ENCODE measurements at regions not wholly inside any gene's neighbourhood (a gene's known extent, or its start where the extent isn't known, plus 50 kb on each side); places are given as distances from the start of the nearest gene placed in this dataset.

DNA sequence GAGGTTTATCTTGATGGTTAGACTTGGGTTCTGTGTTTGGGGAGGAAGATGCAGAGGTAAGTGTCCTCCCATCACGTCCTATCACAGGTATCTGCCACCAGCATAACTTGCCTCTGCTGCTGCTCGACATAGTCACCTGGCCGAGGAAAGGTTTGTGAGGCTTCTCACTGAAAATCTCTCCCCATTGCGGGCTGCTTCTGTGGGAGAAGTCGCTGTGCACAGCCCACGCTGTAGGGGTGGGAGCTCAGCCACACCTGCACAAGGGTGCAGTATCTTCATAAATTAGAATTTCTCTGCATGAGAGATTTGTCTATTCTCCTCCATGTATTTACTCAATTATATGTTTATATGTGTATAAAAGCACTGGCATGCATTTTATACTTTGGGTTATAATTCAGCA is 415.7 kb upstream of the MYT1L start:
- no peak for TF ChIP-seq CTCF (conservative IDR thresholded peaks at IDR 0.05 in 1 of 2, IDR thresholded peaks at IDR 0.05 in 1 of 2; ENCODE audit: extremely low read depth in 1 of 2, insufficient read depth in 1 of 2, low read depth in 1 of 2, low read length in 2 of 2)
- TF ChIP-seq EZH2 (IDR thresholded peaks at IDR 0.05; ENCODE audit: borderline replicate concordance, low read length) = no peak

Data from mammary epithelial cell (primary cell).